HepG2 (cell line): ENCODE measurements at regions not wholly inside any gene's neighbourhood (a gene's known extent, or its start where the extent isn't known, plus 50 kb on each side); places are given as distances from the start of the nearest gene placed in this dataset.

ENCODE experiments used
- ATAC-seq: fragments of 200-7000 bp; cut with Tn5 transposase; 3 replicates; pipeline ENCODE4 v1.9.1; 2020; ENCODE audit warnings: mild to moderate bottlenecking, moderate library complexity
- BruUV-seq: library from RNA; stranded (reverse); fragments of 400-500 nt; replicated peaks from 2 replicates; lab custom pipeline; 2021; lab: Mats Ljungman, UMichigan
- CTCF ChIA-PET: fragments of 300-600 bp; formaldehyde crosslinking; extraction: SDS; loops from one replicate; lab custom pipeline; 2021; ENCODE audit warnings: low total read pairs, inconsistent platforms, low intra/inter-chr PET ratio; lab: Yijun Ruan, JAX
- POLR2A ChIA-PET: fragments of 350-600 bp; sonication (Branson Sonifier 250); formaldehyde crosslinking; loops from one replicate; lab custom pipeline; 2020; ENCODE audit warnings: antibody characterized with exemption, inconsistent platforms; lab: Yijun Ruan, JAX
- DNase-seq: peaks from one replicate; pipeline ENCODE4 v3.0.0-alpha.2; 2015; ENCODE audit warnings: low spot score
- FAIRE-seq: peaks from 3 replicates; lab custom pipeline; 2011; peaks lifted over from hg19 to GRCh38; lab: Jason Lieb, UNC
- H2AFZ ChIP-seq: one replicate; pipeline ENCODE4 v1.6.1; 2011; ENCODE audit warnings: low read length, inconsistent platforms
- H3K27ac ChIP-seq: fragments of 300-600 bp; 3 replicates; pipeline ENCODE4 v1.8.0; 2011; ENCODE audit warnings: mixed run types, mild to moderate bottlenecking, mixed read lengths, low read length, inconsistent platforms; ENCODE audit not compliant: insufficient read depth; ENCODE audit errors: extremely low read length
- H3K27me3 ChIP-seq, 2 experiments: fragments of 200-600 bp in 1 of 2; 2 replicates in 1 of 2; 3 replicates in 1 of 2; pipeline versions ENCODE4 v1.6.0 to v1.8.0; 2011; ENCODE audit warnings: low read length in 2 of 2, mild to moderate bottlenecking in 2 of 2, moderate library complexity in 2 of 2, inconsistent platforms in 1 of 2; ENCODE audit not compliant: insufficient read depth in 2 of 2, control insufficient read depth in 1 of 2
- H3K36me3 ChIP-seq, 2 experiments: fragments of 200-600 bp in 1 of 2; replicated peaks in 1 of 2; 2 replicates in 1 of 2; 3 replicates in 1 of 2; pipeline versions ENCODE4 v1.5.1 to v1.8.0; 2011; ENCODE audit warnings: low read length in 2 of 2, inconsistent platforms in 1 of 2; ENCODE audit not compliant: insufficient read depth in 2 of 2, control insufficient read depth in 1 of 2
- H3K4me1 ChIP-seq: 2 replicates; pipeline ENCODE4 v1.5.1; 2012; ENCODE audit warnings: low read length, inconsistent platforms; ENCODE audit not compliant: insufficient read depth
- H3K4me2 ChIP-seq: 2 replicates; pipeline ENCODE4 v1.6.0; 2011; ENCODE audit warnings: low read depth, low read length, inconsistent platforms
- H3K4me3 ChIP-seq, 3 experiments: fragments of 200-600 bp in 1 of 3; sonication (generic), shearing (Covaris generic) in 1 of 3; replicated peaks in 1 of 3; 2 replicates each; pipeline ENCODE4 v1.5.1; 2011 to 2016; ENCODE audit warnings: low read length in 3 of 3, inconsistent platforms in 2 of 3, low read depth in 2 of 3, mild to moderate bottlenecking in 2 of 3, control low read depth in 1 of 3, mixed read lengths in 1 of 3; ENCODE audit not compliant: insufficient read depth in 1 of 3
- H3K79me2 ChIP-seq: one replicate; pipeline ENCODE4 v1.6.1; 2011; ENCODE audit warnings: low read length, inconsistent platforms; ENCODE audit not compliant: insufficient read depth
- H3K9ac ChIP-seq: 2 replicates; pipeline ENCODE4 v1.6.0; 2011; ENCODE audit warnings: mild to moderate bottlenecking, low read depth, low read length, inconsistent platforms; ENCODE audit not compliant: insufficient read depth
- H3K9me3 ChIP-seq: 2 replicates; pipeline ENCODE4 v1.5.1; 2012; ENCODE audit warnings: mild to moderate bottlenecking, low read length
- H4K20me1 ChIP-seq: 2 replicates; pipeline ENCODE4 v1.6.0; 2011; ENCODE audit warnings: inconsistent platforms, mild to moderate bottlenecking, low read length, moderate library complexity; ENCODE audit not compliant: insufficient read depth
- ATF7 ChIP-seq, 2 experiments: fragments of 450-650 bp in 1 of 2; sonication (generic) in 1 of 2; formaldehyde crosslinking in 1 of 2; IDR thresholded peaks; 2 replicates each; pipeline versions ENCODE4 v1.4.0 to v1.6.1; 2016 to 2020; ENCODE audit warnings: antibody characterized with exemption in 1 of 2, mild to moderate bottlenecking in 1 of 2, missing genetic modification reagents in 1 of 2
- CC2D1A ChIP-seq: sonication (generic); formaldehyde crosslinking; IDR thresholded peaks from 2 replicates; pipeline ENCODE4 v1.8.1; 2023; ENCODE audit warnings: mild to moderate bottlenecking, missing genetic modification reagents
- CEBPG ChIP-seq: IDR thresholded peaks from 2 replicates; pipeline ENCODE4 v1.6.1; 2016
- KLF16 ChIP-seq, 2 experiments: sonication (generic) in 1 of 2; formaldehyde crosslinking in 1 of 2; IDR thresholded peaks; 2 replicates each; pipeline versions ENCODE4 v1.6.1 to v1.8.0; 2016 to 2023; ENCODE audit warnings: missing genetic modification reagents in 2 of 2, missing compliant biosample characterization in 1 of 2
- MEIS2 ChIP-seq: sonication (generic); formaldehyde crosslinking; IDR thresholded peaks from 2 replicates; pipeline ENCODE4 v1.9.0; 2021; ENCODE audit warnings: mild to moderate bottlenecking, missing genetic modification reagents
- NR2F6 ChIP-seq, 2 experiments: IDR thresholded peaks; 2 replicates each; pipeline ENCODE4 v1.6.1; 2016; ENCODE audit warnings: antibody characterized with exemption in 1 of 2, mild to moderate bottlenecking in 1 of 2
- ZBTB8A ChIP-seq: sonication (generic); formaldehyde crosslinking; IDR thresholded peaks from 2 replicates; pipeline ENCODE4 v1.4.0; 2020; ENCODE audit warnings: mild to moderate bottlenecking, low read depth, missing genetic modification reagents, borderline replicate concordance
- ZFY ChIP-seq: sonication (generic); formaldehyde crosslinking; IDR thresholded peaks from 2 replicates; pipeline ENCODE4 v1.4.0; 2020; ENCODE audit warnings: missing genetic modification reagents
- ZNF382 ChIP-seq: sonication (generic); formaldehyde crosslinking; IDR thresholded peaks from 2 replicates; pipeline ENCODE4 v1.5.0; 2020; ENCODE audit warnings: missing genetic modification reagents, mild to moderate bottlenecking, borderline replicate concordance
- ZNF549 ChIP-seq: sonication (generic); formaldehyde crosslinking; IDR thresholded peaks from 2 replicates; pipeline ENCODE4 v1.5.0; 2020; ENCODE audit warnings: missing genetic modification reagents
- ZNF7 ChIP-seq: IDR thresholded peaks from 2 replicates; pipeline ENCODE4 v1.6.1; 2016; ENCODE audit warnings: missing biosample characterization, missing genetic modification reagents
- WGBS: methylation state at CpG from one replicate; pipeline ENCODE4 v1.1.6; 2017; ENCODE audit warnings: low lambda C conversion rate; 5-methylcytosine and 5-hydroxymethylcytosine counted together
- in situ Hi-C: cut with HindIII; loops from 2 replicates; pipeline ENCODE4 v1.10.0; 2017; ENCODE audit warnings: low pct_unique_long_range_greater_than_20kb; ENCODE audit not compliant: extremely low pct_ligation_motif_present
- intact Hi-C: fragments of 100-400 bp; cut with micrococcal nuclease; formaldehyde crosslinking; loops from one replicate; pipeline ENCODE4 v1.10.0; 2022; ENCODE audit not compliant: unreplicated experiment
- TF ChIP-seq, protein P1 (sequence below): conservative IDR thresholded peaks from 2 replicates; pipeline ENCODE4 v1.6.1; 2018; ENCODE audit warnings: missing genetic modification reagents
- TF ChIP-seq, protein P2 (sequence below): IDR thresholded peaks from 2 replicates; pipeline ENCODE4 v1.6.1; 2016; ENCODE audit warnings: control low read depth
- TF ChIP-seq, protein P3 (sequence below): sonication (generic); formaldehyde crosslinking; IDR thresholded peaks from 2 replicates; pipeline ENCODE4 v1.4.0; 2020; ENCODE audit warnings: missing genetic modification reagents

DNA sequence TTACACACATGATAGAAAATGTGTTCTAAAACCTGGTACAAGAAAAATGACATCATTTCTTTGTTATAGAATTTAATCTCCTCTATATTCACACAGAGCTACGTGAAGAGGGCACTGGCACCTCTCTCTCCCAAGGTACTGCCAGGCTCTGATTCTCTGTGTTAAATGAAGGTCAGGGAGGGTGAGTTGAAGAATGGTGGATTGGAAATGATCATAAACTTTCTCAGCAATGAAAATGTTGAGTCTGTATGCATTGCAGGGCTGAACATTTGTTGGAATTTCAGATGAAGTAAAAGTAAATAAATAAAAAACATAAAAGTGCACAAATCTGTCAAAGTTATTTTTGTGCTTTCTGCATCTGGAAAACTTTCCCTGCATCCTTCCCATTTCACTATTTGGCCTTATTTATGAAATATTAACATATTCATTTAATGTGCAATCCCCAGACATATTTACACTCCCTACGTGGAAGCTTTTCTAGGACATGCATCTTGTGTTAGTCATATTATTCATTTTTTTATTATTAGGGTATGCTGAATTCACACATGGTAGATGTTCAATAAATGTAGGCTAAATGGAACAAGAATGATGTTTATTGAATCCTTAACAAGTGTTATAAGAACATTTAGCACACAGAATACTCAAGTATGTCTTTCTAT lies 810.3 kb upstream of the CDH8 start:
- in situ Hi-C loops (no loop called here), intact Hi-C loops (no loop called here)
- peak; percentile 57 for TF ChIP-seq ATF7 (IDR thresholded peaks at IDR 0.05)
- no peak for TF ChIP-seq ATF7 (CRISPR knock-in tag; IDR thresholded peaks at IDR 0.05)
- TF ChIP-seq, protein P1, sequence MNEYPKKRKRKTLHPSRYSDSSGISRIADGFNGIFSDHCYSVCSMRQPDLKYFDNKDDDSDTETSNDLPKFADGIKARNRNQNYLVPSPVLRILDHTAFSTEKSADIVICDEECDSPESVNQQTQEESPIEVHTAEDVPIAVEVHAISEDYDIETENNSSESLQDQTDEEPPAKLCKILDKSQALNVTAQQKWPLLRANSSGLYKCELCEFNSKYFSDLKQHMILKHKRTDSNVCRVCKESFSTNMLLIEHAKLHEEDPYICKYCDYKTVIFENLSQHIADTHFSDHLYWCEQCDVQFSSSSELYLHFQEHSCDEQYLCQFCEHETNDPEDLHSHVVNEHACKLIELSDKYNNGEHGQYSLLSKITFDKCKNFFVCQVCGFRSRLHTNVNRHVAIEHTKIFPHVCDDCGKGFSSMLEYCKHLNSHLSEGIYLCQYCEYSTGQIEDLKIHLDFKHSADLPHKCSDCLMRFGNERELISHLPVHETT (CRISPR knock-in tag) = no peak
- Histone ChIP-seq H3K27me3 (no peaks in the 10 kb centered on the region), H3K4me3 (no peak overlapping the region), H3K9me3 (peaks cover 56% of the 10 kb centered on the region), H4K20me1 (no peaks in the 10 kb centered on the region), H3K79me2 (no peaks in the 10 kb centered on the region), H3K4me2 (no peak overlapping the region), H3K9ac (no peak overlapping the region), H3K4me1 (no peaks in the 10 kb centered on the region), H3K36me3 (no peaks in the 10 kb centered on the region), H3K27ac (no peak overlapping the region), H2AFZ (no peak overlapping the region)
- DNase-seq = no peak
- POLR2A ChIA-PET = no interaction called here
- no peak for ATAC-seq
- CTCF ChIA-PET = no interaction called here
- no peak for FAIRE-seq
- no TSS peak for BruUV-seq
- 5% methylated on average over 2 of the region's 2 CpGs for whole genome bisulfite sequencing

DNA sequence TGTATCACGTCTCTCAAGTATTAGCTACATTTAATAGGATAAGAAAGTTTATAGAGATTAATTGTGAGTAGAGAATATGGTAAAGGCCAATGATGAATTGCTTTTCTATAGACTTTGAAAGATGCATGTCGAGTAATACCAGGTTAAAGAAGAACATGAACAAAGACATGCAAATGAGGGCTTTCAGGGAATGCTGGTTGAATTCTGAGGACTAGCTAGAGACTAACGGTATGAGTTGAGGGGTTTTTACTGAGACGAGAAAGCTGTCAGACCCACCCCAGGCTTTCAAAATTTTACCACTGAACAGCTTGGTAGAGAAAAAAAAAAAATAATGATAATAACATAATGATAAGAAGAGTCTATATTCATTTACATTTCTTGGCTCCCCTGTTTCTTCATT lies 796.0 kb upstream of the CDH8 start:
- peaks cover 73% of the 10 kb centered on the region for H3K9me3 ChIP-seq
- ChIA-PET CTCF (no interaction called here), POLR2A (no interaction called here)
- H2AFZ ChIP-seq = no peak overlapping the region
- no peak for FAIRE-seq
- no peaks in the 10 kb centered on the region for H3K27me3 ChIP-seq
- H3K79me2 ChIP-seq = no peaks in the 10 kb centered on the region
- H4K20me1 ChIP-seq = no peaks in the 10 kb centered on the region
- H3K9ac ChIP-seq = no peak overlapping the region
- no peak overlapping the region for H3K4me2 ChIP-seq
- in situ Hi-C loops (no loop called here), intact Hi-C loops (no loop called here)
- no peaks in the 10 kb centered on the region for H3K4me1 ChIP-seq
- no peak for ATAC-seq
- under 1% methylated on average over 4 of the region's 4 CpGs for WGBS
- no peak for TF ChIP-seq CEBPG (CRISPR knock-in tag)
- TF ChIP-seq ZNF382 (CRISPR knock-in tag) = no peak
- TF ChIP-seq ZFY (CRISPR knock-in tag) = no peak
- TF ChIP-seq MEIS2 (CRISPR knock-in tag) = no peak
- no peak for TF ChIP-seq ZBTB8A (CRISPR knock-in tag)
- TF ChIP-seq, protein P2, sequence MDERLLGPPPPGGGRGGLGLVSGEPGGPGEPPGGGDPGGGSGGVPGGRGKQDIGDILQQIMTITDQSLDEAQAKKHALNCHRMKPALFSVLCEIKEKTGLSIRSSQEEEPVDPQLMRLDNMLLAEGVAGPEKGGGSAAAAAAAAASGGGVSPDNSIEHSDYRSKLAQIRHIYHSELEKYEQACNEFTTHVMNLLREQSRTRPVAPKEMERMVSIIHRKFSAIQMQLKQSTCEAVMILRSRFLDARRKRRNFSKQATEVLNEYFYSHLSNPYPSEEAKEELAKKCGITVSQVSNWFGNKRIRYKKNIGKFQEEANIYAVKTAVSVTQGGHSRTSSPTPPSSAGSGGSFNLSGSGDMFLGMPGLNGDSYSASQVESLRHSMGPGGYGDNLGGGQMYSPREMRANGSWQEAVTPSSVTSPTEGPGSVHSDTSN (CRISPR knock-in tag) = no peak
- TF ChIP-seq, protein P3, sequence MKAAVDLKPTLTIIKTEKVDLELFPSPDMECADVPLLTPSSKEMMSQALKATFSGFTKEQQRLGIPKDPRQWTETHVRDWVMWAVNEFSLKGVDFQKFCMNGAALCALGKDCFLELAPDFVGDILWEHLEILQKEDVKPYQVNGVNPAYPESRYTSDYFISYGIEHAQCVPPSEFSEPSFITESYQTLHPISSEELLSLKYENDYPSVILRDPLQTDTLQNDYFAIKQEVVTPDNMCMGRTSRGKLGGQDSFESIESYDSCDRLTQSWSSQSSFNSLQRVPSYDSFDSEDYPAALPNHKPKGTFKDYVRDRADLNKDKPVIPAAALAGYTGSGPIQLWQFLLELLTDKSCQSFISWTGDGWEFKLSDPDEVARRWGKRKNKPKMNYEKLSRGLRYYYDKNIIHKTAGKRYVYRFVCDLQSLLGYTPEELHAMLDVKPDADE (CRISPR knock-in tag) = no peak
- no peak for TF ChIP-seq NR2F6 (IDR thresholded peaks at IDR 0.05)
- TF ChIP-seq NR2F6 (CRISPR knock-in tag; IDR thresholded peaks at IDR 0.05) = no peak
- TF ChIP-seq ZNF7 (CRISPR knock-in tag) = no peak
- TF ChIP-seq KLF16 (CRISPR knock-in tag; IDR thresholded peaks at IDR 0.05) = no peak
- no peak for TF ChIP-seq ZNF549 (CRISPR knock-in tag)
- TF ChIP-seq CC2D1A (CRISPR knock-in tag) = no peak
- no peaks in the 10 kb centered on the region for H3K36me3 ChIP-seq
- DNase-seq = no peak
- no peak overlapping the region for H3K4me3 ChIP-seq
- no TSS peak for BruUV-seq
- no peak overlapping the region for H3K27ac ChIP-seq
